ENCODE measurements at regions not wholly inside any gene's neighbourhood (a gene's known extent, or its start where the extent isn't known, plus 50 kb on each side); places are given as distances from the start of the nearest gene placed in this dataset.

GRCh38 chrX:39716802-39717540, 380.8 kb downstream of the BCOR start:
- TF ChIP-seq CTCF (IDR thresholded peaks at IDR 0.05; ENCODE audit: insufficient read depth, low read length, poor library complexity, severe bottlenecking): no peak
- TF ChIP-seq EZH2phosphoT487 (conservative IDR thresholded peaks at IDR 0.05; ENCODE audit: low read length): no peak
